ENCODE measurements at regions not wholly inside any gene's neighbourhood (a gene's known extent, or its start where the extent isn't known, plus 50 kb on each side); places are given as distances from the start of the nearest gene placed in this dataset.

DNA sequence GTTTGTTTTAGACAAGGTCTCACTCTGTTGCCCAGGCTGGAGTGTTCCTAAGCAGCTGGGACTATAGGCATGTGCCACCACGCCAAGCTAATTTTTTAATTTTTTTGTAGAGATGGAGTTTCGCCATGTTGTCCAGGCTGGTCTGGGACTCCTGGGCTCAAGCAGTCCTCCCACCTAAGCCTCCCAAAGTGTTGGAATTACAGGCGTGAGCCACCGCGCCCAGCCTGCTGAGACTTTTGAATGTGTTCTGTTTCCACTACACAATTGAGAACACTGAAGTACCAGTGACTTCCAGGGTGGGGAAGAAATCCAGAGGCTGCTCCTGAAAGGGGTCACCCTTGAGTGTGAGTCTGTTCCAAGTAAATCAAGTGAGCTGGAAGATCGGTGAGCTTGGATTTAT, 81.3 kb upstream of the ARMC2 start:
- POLR2A ChIA-PET = interaction anchor here in 1 of 2 donors (0.6 kb wide), 1 partner anchor 168 kb away, joined by 3 read pairs; no protein-coding TSS in a partner anchor
- peaks cover 3 to 7% (median 7%) of the 10 kb centered on the region in 3 donors for H3K4me1 Mint-ChIP-seq
- H3K4me3 Mint-ChIP-seq = no peak overlapping the region
- H3K9me3 Mint-ChIP-seq = no peaks in the 10 kb centered on the region
- H3K27me3 ChIP-seq (replicated peaks in 1 of 2; ENCODE audit: control insufficient read depth in 2 of 2, extremely low read depth in 1 of 2, insufficient read depth in 2 of 2, low read length in 1 of 2) = peaks cover 0 to 5% of the 10 kb centered on the region in 2 experiments
- H3K4me1 ChIP-seq (ENCODE audit: control insufficient read depth in 1 of 2, extremely low read depth in 1 of 2, insufficient read depth in 2 of 2, low read length in 2 of 2) = no peaks in the 10 kb centered on the region
- H3K36me3 ChIP-seq (ENCODE audit: control insufficient read depth in 2 of 2, extremely low read depth in 1 of 2, insufficient read depth in 1 of 2, low read length in 1 of 2) = no peaks in the 10 kb centered on the region
- H3K36me3 Mint-ChIP-seq = no peaks in the 10 kb centered on the region
- H3K27me3 Mint-ChIP-seq = peaks cover 0 to 3% of the 10 kb centered on the region in 2 donors
- no peak overlapping the region for H3K27ac Mint-ChIP-seq
- CTCF ChIA-PET = interaction anchor here (0.6 to 1.4 kb wide), 2 partner anchors 16 to 221 kb away, joined by 3 to 4 read pairs; no protein-coding TSS in a partner anchor
- no peak overlapping the region for H3K4me3 ChIP-seq (ENCODE audit: control insufficient read depth in 1 of 2, extremely low read depth in 1 of 2, low read length in 1 of 2)
- WGBS (ENCODE audit: insufficient coverage) = no CpG with 5 or more reads among the region's 6 CpGs
- ATAC-seq (replicated peaks in 1 of 4) (no peak), DNase-seq (no peak)
- no peak overlapping the region for H3K27ac ChIP-seq (ENCODE audit: low read length)
- no peaks in the 10 kb centered on the region for H3K9me3 ChIP-seq

DNA sequence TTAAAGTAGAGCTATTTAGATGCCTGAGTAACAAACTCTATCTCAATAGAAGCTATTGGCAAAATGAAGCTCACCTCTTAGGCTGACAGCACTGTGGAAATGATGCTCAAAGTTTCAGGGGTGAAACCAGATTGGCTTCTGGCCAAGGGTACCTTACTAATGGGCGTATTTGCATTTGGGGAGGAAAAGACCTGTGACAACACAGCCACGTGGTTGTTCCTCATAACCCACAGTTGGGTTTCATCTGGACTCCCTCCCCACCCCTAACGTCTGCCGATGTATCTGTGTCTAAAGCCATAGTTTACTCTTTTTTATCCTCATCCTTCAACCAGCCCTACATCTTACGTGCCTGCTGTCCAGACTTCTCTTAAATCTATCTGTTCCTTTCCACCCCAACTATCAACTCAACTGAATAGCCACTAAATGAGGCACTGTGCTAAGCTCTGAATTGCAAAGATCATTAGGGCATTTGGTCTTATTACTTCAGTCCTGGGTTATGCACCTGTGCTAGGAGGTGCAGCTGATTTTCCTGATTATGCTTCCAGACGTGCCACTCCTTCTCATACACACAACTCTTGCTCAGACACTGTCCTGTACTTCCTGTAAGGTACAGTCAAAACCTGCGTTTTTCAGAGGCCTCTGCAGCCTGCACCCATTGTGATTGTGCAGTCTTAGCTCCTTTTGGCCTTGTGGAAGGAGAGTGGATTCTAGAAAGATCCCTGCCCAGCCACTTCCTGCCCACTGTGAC, 80.6 kb upstream of the ARMC2 start:
- H3K4me1 Mint-ChIP-seq = peaks cover 3 to 7% (median 4%) of the 10 kb centered on the region in 3 donors
- Histone ChIP-seq H3K4me3 (ENCODE audit: control insufficient read depth in 1 of 2, extremely low read depth in 1 of 2, low read length in 1 of 2) (no peak overlapping the region), H3K4me1 (ENCODE audit: control insufficient read depth in 1 of 2, extremely low read depth in 1 of 2, insufficient read depth in 2 of 2, low read length in 2 of 2) (no peaks in the 10 kb centered on the region), H3K27me3 (replicated peaks in 1 of 2; ENCODE audit: control insufficient read depth in 2 of 2, extremely low read depth in 1 of 2, insufficient read depth in 2 of 2, low read length in 1 of 2) (peaks cover 0 to 5% of the 10 kb centered on the region in 2 experiments), H3K9me3 (no peaks in the 10 kb centered on the region), H3K36me3 (ENCODE audit: control insufficient read depth in 2 of 2, extremely low read depth in 1 of 2, insufficient read depth in 1 of 2, low read length in 1 of 2) (no peaks in the 10 kb centered on the region), H3K27ac (ENCODE audit: low read length) (no peak overlapping the region)
- DNase-seq (no peak), ATAC-seq (replicated peaks in 1 of 4) (no peak)
- H3K36me3 Mint-ChIP-seq = no peaks in the 10 kb centered on the region
- no peaks in the 10 kb centered on the region for H3K9me3 Mint-ChIP-seq
- ChIA-PET POLR2A (no interaction called here), CTCF (interaction anchor here in 1 of 2 donors (1.4 kb wide), 1 partner anchor 16 kb away, joined by 4 read pairs; no protein-coding TSS in a partner anchor)
- no peak overlapping the region for H3K4me3 Mint-ChIP-seq
- peaks cover 0 to 3% of the 10 kb centered on the region in 2 donors for H3K27me3 Mint-ChIP-seq
- no peak overlapping the region for H3K27ac Mint-ChIP-seq
- 55% methylated on average over 5 of the region's 7 CpGs for WGBS (ENCODE audit: insufficient coverage)

DNA sequence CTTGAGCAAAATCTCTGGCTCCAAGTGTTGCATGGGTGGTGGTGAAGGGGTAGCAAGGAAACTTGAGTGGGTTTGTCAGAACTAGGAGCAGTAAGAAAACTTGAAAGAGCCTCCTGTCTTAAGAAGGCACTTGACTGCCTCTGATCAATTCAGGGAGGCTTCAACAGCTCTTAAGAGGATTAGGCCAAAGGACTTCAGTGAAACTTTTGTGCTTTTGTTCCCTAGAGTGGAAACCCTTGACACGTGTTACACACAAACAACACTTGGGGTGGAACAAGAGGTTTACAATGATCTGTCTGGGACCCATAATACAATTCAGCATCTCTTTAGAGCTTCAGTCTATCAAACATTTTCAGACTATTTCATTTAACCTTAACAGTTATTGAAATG, 80.1 kb upstream of the ARMC2 start:
- Mint-ChIP-seq H3K27ac (no peak overlapping the region), H3K4me3 (no peak overlapping the region), H3K9me3 (no peaks in the 10 kb centered on the region), H3K4me1 (peaks cover 3 to 7% (median 4%) of the 10 kb centered on the region in 3 donors), H3K27me3 (peaks cover 0 to 3% of the 10 kb centered on the region in 2 donors), H3K36me3 (no peaks in the 10 kb centered on the region)
- no peaks in the 10 kb centered on the region for H3K36me3 ChIP-seq (ENCODE audit: control insufficient read depth in 2 of 2, extremely low read depth in 1 of 2, insufficient read depth in 1 of 2, low read length in 1 of 2)
- ChIA-PET POLR2A (no interaction called here), CTCF (no interaction called here)
- no peak for ATAC-seq (replicated peaks in 1 of 4)
- H3K4me3 ChIP-seq (ENCODE audit: control insufficient read depth in 1 of 2, extremely low read depth in 1 of 2, low read length in 1 of 2) = no peak overlapping the region
- DNase-seq = no peak
- no CpG with 5 or more reads among the region's 1 CpG for WGBS (ENCODE audit: insufficient coverage)
- peaks cover 0 to 5% of the 10 kb centered on the region in 2 experiments for H3K27me3 ChIP-seq (replicated peaks in 1 of 2; ENCODE audit: control insufficient read depth in 2 of 2, extremely low read depth in 1 of 2, insufficient read depth in 2 of 2, low read length in 1 of 2)
- no peaks in the 10 kb centered on the region for H3K4me1 ChIP-seq (ENCODE audit: control insufficient read depth in 1 of 2, extremely low read depth in 1 of 2, insufficient read depth in 2 of 2, low read length in 2 of 2)
- H3K27ac ChIP-seq (ENCODE audit: low read length) = no peak overlapping the region
- H3K9me3 ChIP-seq = no peaks in the 10 kb centered on the region

DNA sequence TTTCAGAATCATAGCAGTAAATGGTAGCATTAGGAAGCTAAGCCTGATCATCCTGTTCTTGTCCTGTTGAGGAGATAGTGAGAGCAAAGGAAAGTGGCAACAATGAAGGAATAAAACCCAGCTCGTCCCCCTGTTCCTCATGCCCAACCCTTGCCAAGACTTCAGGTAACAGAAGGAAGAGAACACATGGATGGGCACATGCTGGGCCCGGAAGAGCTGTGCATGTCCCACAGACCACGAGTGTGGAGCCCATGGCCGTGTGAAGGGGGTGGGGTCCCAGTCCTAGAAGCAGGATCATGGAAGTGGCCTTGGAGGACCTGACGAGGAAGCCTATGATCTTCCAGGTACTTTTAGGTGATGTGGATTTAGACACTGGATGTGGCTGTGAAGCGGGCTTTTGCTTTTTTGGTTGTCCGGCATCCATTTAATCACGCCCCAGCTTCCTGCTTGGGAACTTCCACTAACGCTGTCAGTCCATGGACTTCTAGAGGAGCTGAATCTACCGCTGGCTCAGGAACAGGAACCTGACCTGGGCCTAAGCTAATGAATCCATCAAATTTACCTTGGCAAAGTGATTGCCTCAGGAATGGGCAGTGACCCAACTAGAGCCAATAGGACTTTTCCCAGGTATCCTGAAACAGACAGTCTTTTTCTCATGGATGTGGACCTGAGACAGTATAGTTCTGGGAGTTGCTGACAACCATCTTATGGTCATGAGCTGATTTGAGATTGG, 79.3 kb upstream of the ARMC2 start:
- Mint-ChIP-seq H3K4me1 (peaks cover 3 to 7% (median 4%) of the 10 kb centered on the region in 3 donors), H3K27me3 (peaks cover 0 to 3% of the 10 kb centered on the region in 2 donors), H3K9me3 (no peaks in the 10 kb centered on the region), H3K4me3 (no peak overlapping the region), H3K27ac (no peak overlapping the region), H3K36me3 (no peaks in the 10 kb centered on the region)
- ATAC-seq (replicated peaks in 1 of 4) = no peak
- no peaks in the 10 kb centered on the region for H3K4me1 ChIP-seq (ENCODE audit: control insufficient read depth in 1 of 2, extremely low read depth in 1 of 2, insufficient read depth in 2 of 2, low read length in 2 of 2)
- WGBS (ENCODE audit: insufficient coverage) = 95% methylated on average over 10 of the region's 10 CpGs
- DNase-seq = no peak
- H3K9me3 ChIP-seq = no peaks in the 10 kb centered on the region
- peaks cover 0 to 5% of the 10 kb centered on the region in 2 experiments for H3K27me3 ChIP-seq (replicated peaks in 1 of 2; ENCODE audit: control insufficient read depth in 2 of 2, extremely low read depth in 1 of 2, insufficient read depth in 2 of 2, low read length in 1 of 2)
- H3K27ac ChIP-seq (ENCODE audit: low read length) = no peak overlapping the region
- no peak overlapping the region for H3K4me3 ChIP-seq (ENCODE audit: control insufficient read depth in 1 of 2, extremely low read depth in 1 of 2, low read length in 1 of 2)
- ChIA-PET CTCF (no interaction called here), POLR2A (no interaction called here)
- no peaks in the 10 kb centered on the region for H3K36me3 ChIP-seq (ENCODE audit: control insufficient read depth in 2 of 2, extremely low read depth in 1 of 2, insufficient read depth in 1 of 2, low read length in 1 of 2)

DNA sequence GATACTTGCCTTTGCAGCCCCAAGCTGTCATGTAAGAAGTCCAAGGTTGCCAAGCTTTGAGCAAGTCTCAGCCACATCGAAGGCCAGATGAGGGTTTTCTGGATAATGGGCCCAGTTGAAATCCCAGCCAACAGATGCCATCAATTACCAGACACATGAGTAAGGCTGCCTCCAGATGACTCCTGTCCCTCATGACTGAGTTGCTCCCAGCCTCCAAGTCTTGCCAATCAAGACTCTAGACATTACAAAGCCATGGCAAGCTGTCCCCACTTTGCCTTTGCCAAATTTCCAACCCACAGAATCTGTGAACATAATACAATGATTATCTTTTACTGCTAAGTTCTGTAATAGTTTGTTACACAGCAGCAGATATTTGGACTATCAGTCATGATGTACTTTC, 76.8 kb upstream of the ARMC2 start:
- Mint-ChIP-seq H3K27me3 (peaks cover 0 to 2% of the 10 kb centered on the region in 2 donors), H3K4me1 (peaks cover 3 to 7% (median 4%) of the 10 kb centered on the region in 3 donors), H3K4me3 (no peak overlapping the region), H3K9me3 (no peaks in the 10 kb centered on the region), H3K27ac (no peak overlapping the region), H3K36me3 (no peaks in the 10 kb centered on the region)
- H3K9me3 ChIP-seq = no peaks in the 10 kb centered on the region
- H3K27me3 ChIP-seq (replicated peaks in 1 of 2; ENCODE audit: control insufficient read depth in 2 of 2, extremely low read depth in 1 of 2, insufficient read depth in 2 of 2, low read length in 1 of 2) = no peaks in the 10 kb centered on the region
- ATAC-seq (replicated peaks in 1 of 4) (no peak), DNase-seq (no peak)
- H3K27ac ChIP-seq (ENCODE audit: low read length) = no peak overlapping the region
- ChIA-PET POLR2A (no interaction called here), CTCF (no interaction called here)
- no peak overlapping the region for H3K4me3 ChIP-seq (ENCODE audit: control insufficient read depth in 1 of 2, extremely low read depth in 1 of 2, low read length in 1 of 2)
- 100% methylated on average over 1 of the region's 1 CpG for WGBS (ENCODE audit: insufficient coverage)
- H3K4me1 ChIP-seq (ENCODE audit: control insufficient read depth in 1 of 2, extremely low read depth in 1 of 2, insufficient read depth in 2 of 2, low read length in 2 of 2) = no peaks in the 10 kb centered on the region
- H3K36me3 ChIP-seq (ENCODE audit: control insufficient read depth in 2 of 2, extremely low read depth in 1 of 2, insufficient read depth in 1 of 2, low read length in 1 of 2) = no peaks in the 10 kb centered on the region

DNA sequence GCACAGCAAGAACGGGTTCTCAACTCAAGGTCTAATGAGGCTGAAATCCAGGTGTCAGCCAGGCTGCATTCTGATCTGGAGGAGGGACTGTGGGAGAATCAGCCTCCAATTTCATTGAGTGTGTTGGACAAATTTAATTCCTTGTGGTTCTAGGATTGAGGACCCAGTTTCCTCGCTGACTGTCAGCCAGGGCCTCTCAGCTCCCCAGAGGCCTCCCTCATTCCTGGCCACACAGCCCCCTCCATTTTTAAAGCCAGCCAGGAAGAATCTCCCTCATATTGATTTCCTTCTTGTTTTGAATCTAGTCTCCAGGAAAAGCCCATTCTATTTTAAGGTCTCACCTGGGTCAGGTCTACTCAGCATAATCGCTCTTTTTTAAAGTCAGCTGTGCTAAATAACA, 73.7 kb upstream of the ARMC2 start:
- ChIA-PET POLR2A (no interaction called here), CTCF (no interaction called here)
- H3K27ac ChIP-seq (ENCODE audit: low read length) = no peak overlapping the region
- H3K36me3 ChIP-seq (ENCODE audit: control insufficient read depth in 2 of 2, extremely low read depth in 1 of 2, insufficient read depth in 1 of 2, low read length in 1 of 2) = no peaks in the 10 kb centered on the region
- H3K4me3 ChIP-seq (ENCODE audit: control insufficient read depth in 1 of 2, extremely low read depth in 1 of 2, low read length in 1 of 2) = no peak overlapping the region
- H3K9me3 ChIP-seq = no peaks in the 10 kb centered on the region
- no peaks in the 10 kb centered on the region for H3K27me3 ChIP-seq (replicated peaks in 1 of 2; ENCODE audit: control insufficient read depth in 2 of 2, extremely low read depth in 1 of 2, insufficient read depth in 2 of 2, low read length in 1 of 2)
- DNase-seq (no peak), ATAC-seq (replicated peaks in 1 of 4) (no peak)
- Mint-ChIP-seq H3K4me1 (no peaks in the 10 kb centered on the region), H3K27me3 (peaks cover 0 to 2% of the 10 kb centered on the region in 2 donors), H3K4me3 (no peak overlapping the region), H3K36me3 (no peaks in the 10 kb centered on the region), H3K27ac (no peak overlapping the region), H3K9me3 (no peaks in the 10 kb centered on the region)
- no CpG with 5 or more reads among the region's 3 CpGs for WGBS (ENCODE audit: insufficient coverage)
- H3K4me1 ChIP-seq (ENCODE audit: control insufficient read depth in 1 of 2, extremely low read depth in 1 of 2, insufficient read depth in 2 of 2, low read length in 2 of 2) = no peaks in the 10 kb centered on the region

All from T-cell (primary cell).